GM19043 (cell line): ENCODE measurements at regions not wholly inside any gene's neighbourhood (a gene's known extent, or its start where the extent isn't known, plus 50 kb on each side); places are given as distances from the start of the nearest gene placed in this dataset.
"Not testable (repeated sequence)": the region's sequence is repeated elsewhere in the genome, so short reads cannot be mapped to it uniquely, and the experiment has no call there.

ENCODE experiments used
- ATAC-seq: cut with Tn5 transposase; IDR thresholded peaks from one replicate; pipeline ENCODE4 v1.9.1; 2021; ENCODE audit warnings: low read depth; ENCODE audit not compliant: unreplicated experiment

GRCh38 chr10:32217216-32217615 is 129.7 kb downstream of the EPC1 start:
- ATAC-seq: no peak

DNA sequence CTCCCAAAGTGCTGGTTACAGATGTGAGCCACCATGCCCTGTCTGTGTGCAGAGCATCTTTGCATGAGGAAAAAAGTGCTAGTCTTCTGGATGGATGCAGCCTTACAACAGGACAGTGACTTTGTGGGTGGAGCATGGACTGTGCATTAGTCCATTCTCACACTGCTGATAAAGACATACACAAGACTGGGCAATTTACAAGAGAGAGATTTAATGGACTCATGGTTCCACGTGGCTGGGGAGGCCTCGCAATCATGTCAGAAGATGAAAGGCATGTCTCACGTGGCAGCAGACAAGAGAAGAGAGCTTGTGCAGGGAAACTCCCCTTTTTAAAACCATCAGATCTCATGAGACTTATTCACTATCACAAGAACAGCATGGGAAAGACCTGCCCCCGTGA is 133.1 kb downstream of the EPC1 start:
- ATAC-seq: not testable (repeated sequence)

DNA sequence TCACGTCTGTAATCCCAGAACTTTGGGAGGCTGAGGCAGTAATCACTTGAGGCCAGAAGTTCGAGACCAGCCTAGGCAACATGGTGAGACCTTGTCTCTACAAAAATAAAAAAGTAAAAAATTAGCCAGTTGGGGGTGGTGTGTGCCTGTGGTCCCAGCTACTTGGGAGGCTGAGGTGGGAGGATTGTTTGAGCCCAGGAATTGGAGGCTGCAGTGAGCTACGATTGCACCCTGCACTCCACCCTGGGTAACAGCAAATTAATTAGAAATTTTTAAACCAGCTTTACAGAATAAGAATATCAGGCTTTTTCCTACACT is 136.0 kb downstream of the EPC1 start:
- no peak for ATAC-seq

GRCh38 chr10:32210306-32211045 is 136.5 kb downstream of the EPC1 start:
- ATAC-seq: no peak

DNA sequence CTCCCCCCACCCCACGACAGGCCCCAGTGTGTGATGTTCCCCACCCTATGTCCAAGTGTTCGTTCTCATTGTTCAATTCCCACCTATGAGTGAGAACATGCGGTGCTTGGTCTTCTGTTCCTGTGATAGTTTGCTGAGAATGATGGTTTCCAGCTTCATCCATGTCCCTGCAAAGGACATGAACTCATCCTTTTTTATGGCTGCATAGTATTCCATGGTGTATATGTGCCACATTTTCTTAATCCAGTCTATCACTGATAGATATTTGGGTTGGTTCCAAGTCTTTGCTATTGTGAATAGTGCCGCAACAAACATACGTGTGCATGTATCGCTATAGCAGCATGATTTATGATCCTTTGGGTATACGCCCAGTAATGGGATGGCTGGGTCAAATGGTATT is 139.0 kb downstream of the EPC1 start:
- ATAC-seq: not testable (repeated sequence)

DNA sequence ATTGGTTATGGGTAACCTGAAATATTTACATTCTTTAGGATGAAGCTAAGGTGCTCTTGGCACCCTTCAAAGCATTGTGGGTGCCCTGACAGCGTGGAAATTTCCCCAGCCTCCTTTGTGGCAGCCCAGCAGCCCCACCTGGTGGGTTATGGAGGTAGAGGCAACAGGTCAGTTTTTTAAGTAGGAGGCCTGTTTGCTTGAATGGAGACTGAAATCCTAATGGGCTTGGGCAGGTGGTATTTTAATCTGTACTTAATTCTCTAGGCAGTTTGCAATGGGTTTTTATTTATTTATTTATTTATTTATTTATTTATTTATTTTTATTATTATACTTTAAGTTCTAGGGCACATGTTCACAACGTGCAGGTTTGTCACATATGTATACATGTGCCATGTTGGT is 139.4 kb downstream of the EPC1 start:
- peak; percentile 68 for ATAC-seq

DNA sequence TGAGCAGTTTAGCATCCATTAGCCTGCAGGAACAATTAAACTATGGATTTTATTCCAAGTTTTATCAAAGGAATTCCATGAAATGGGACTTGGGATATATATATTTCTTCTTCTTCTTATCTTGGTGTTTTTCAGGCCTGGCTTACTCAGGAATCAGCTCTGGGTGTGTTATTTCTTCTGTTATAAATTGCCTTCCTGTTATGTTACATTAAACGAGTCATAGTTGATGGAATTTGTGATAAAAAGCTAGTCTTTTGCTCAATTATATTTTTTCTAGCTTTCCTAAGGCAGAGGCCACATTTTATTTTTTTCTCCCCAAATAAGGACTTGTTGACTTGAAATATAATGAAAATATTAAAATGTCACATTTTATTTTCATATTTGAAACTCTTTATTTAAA is 141.3 kb downstream of the EPC1 start:
- ATAC-seq: no peak

DNA sequence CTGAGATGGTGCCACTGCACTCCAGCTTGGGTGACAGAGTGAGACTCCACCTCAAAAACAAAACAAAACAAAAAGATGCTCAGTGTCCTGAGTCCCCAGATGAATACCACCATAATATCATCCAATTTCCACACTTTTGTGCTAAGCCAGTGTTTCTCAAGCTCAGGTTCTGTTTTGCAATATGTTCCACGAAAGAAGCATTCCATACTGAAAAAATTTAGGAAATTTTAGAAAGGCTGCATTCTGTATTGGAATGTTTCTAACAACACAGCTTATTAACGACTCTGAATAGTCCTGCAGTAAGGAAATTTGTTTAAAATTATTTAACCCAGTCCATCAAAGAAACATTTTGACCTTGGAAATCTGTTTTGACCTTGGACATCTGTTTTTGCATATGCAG is 142.4 kb downstream of the EPC1 start:
- no peak for ATAC-seq

- ATAC-seq: no peak
Measured at GRCh38 chr10:32199714-32200394, 143.6 kb upstream of the KIF5B start.

GRCh38 chr10:32197423-32197822 is 141.2 kb upstream of the KIF5B start:
- ATAC-seq: no peak

DNA sequence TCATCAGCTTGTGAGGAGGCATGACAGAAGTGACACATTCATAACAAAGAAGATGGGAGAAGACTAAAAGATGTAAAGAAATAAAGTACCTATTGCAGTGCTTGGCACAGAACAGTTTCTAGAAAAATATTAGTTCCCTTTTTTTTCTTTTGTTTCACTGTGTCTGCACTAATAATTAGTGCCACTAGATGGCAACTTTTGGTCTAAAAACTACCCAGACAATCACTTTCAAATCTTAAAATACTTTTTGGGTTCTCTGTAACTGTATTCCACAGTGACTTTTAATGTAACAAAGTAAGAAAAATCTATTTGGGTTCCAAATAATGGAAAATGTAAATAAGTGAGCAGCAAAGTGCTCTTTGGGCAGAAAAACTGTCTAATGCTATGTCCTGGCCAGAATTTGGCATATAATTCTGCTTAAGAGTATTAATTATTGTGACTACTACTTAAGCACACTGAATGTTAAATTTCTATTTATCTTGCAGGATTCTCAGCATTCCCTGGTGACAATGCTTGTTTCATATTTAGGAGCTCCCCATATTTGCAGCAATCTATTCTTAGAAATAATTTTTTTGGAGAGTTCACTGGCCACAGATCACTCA is 134.8 kb upstream of the KIF5B start:
- ATAC-seq: peak; percentile 70

DNA sequence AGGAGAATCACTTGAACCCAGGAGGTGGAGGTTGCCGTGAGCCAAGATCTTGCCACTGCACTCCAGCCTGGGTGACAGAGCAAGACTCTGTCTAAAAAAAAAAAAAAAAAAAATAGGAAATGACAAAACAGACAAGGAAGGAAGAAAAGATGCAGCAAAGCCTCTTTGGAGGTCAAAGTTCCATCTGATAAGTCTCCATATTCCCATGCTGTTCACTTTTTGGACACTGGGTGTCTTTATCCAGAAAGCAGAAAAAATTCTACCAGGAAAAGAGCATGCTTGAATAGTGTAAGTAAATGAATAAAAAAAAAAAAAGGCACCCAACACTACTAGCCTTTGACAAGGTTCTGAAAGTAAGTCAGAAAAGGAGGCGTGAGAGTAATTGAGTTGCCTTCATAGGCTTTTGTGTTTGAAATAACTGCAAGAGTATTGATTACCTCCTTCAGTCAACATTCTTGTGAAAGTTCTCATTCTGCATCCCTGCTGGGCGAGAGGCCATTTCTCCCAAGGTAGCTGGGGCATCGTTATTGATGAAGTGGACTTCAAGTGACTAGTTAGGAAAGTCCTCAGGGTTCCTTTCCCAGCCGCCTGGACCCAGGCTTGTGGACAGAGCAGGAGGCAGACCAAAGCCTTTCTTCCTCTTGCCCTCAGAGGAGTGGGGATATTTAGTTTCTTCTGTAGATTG is 133.3 kb upstream of the KIF5B start:
- no peak for ATAC-seq

- not testable (repeated sequence) for ATAC-seq
Measured at GRCh38 chr10:32188601-32189000, 132.4 kb upstream of the KIF5B start.

DNA sequence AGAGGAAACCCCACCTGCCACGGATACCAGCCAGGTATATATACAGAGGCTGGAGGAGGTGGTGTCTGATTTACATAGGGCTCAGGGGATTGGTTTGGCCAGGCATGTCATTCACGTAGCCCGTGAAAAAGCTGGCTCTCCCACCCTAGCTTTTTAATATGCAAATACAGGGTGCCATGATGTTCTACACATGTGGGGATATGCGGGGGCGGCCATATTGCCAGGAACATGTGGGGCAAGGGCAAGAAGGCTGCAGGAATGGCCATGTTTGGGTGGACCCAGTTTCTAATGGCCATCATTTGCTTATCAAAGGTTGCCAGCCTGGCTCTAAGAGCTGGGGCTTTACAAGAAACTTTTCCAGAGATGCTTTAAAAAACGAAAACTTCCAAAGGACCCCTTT is 131.5 kb upstream of the KIF5B start:
- ATAC-seq: no peak

- not testable (repeated sequence) for ATAC-seq
Measured at GRCh38 chr10:32183652-32184051, 127.4 kb upstream of the KIF5B start.

DNA sequence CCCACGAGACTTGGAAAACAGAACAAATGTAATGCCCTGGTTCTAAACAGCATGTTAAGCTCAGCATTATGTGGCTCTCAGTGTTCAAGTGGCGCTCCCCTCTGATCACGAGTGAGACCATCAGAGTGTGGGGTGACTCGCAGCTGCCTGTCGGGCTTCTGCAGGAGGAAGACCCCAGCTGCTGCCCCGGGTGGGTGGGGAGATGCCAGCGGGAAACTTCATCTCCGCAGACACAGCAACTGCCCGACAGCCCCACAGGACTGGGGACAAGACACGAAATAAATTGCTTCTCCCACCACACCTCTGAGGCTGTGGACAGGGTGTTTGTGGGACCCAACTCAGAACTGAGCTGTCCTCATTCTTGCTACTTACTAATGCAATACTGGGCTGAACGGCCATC is 126.3 kb upstream of the KIF5B start:
- no peak for ATAC-seq

GRCh38 chr10:32180390-32181280 is 124.4 kb upstream of the KIF5B start:
- ATAC-seq: no peak

- no peak for ATAC-seq
Measured at GRCh38 chr10:32179836-32180235, 123.6 kb upstream of the KIF5B start.

- ATAC-seq: not testable (repeated sequence)
Measured at GRCh38 chr10:32177594-32177993, 121.4 kb upstream of the KIF5B start.

DNA sequence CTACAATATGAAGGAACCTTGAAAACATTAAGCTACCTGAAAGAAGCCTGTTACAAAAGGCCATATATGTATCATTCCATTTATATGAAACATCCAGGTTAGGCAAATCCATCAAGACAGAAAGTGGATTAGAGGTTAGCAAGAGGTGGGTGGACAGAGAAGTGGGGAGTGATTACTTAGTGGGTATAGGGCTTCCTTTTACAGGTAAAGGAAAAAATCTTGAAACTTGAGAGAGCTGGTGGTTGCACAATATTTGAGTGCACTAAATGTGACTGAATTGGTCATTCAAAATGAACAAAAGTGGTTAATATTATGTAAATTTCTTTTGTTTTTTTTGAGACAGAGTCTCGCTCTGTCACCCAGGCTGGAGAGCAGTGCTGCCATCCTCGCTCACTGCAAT is 119.4 kb upstream of the KIF5B start:
- no peak for ATAC-seq
